Fibroblast of lung (primary cell): ENCODE measurements at regions not wholly inside any gene's neighbourhood (a gene's known extent, or its start where the extent isn't known, plus 50 kb on each side); places are given as distances from the start of the nearest gene placed in this dataset.

Source experiments
- CTCF ChIP-seq, 2 donors: IDR thresholded peaks in 1 of 2; conservative IDR thresholded peaks in 1 of 2; 1 replicate in 1 of 2; 2 replicates in 1 of 2; pipeline ENCODE4 v1.5.1; 2011 to 2012; ENCODE audit warnings: low read length in 2 of 2, control low read depth in 1 of 2, inconsistent platforms in 1 of 2, low read depth in 1 of 2, mild to moderate bottlenecking in 1 of 2
- EZH2 ChIP-seq: IDR thresholded peaks from 2 replicates; pipeline ENCODE4 v1.5.1; 2012; ENCODE audit warnings: low read length, control low read depth, mild to moderate bottlenecking; ENCODE audit errors: missing control alignments

- TF ChIP-seq CTCF (conservative IDR thresholded peaks at IDR 0.05 in 1 of 2, IDR thresholded peaks at IDR 0.05 in 1 of 2; ENCODE audit: low read depth in 1 of 2, low read length in 2 of 2) (no peak), EZH2 (no peak)
Measured at GRCh38 chr14:87489196-87489819, 503.7 kb downstream of the GALC start.
